NCI-H2107 treated with DMSO at 0.1 percent for 48 hours (cell line): ENCODE measurements at regions not wholly inside any gene's neighbourhood (a gene's known extent, or its start where the extent isn't known, plus 50 kb on each side); places are given as distances from the start of the nearest gene placed in this dataset.
"Not testable (repeated sequence)": the region's sequence is repeated elsewhere in the genome, so short reads cannot be mapped to it uniquely, and the experiment has no call there.

Source experiments
- DNase-seq: peaks from one replicate; lab custom pipeline; 2025; ENCODE audit not compliant: unreplicated experiment; lab: John Stamatoyannopoulos, UW

DNA sequence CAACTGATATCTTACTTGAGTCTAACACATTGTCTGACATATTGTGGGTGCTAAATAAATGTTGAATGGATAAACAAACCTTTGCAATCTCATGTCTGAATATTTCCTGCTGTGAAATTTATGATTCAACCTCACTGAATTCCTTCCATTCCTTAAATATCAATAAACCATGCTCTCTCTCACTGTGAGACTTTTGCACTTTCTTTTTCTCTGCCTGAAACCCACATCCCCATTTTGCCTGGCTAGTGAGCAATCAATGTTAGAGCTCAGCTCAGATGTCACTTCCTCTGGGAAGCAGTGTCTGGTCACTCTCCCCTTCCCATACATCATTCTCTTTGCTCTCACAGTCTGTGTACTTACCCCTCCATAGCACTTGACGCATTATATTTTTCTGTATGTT, 383.7 kb upstream of the TRPC7 start:
- no peak for DNase-seq

DNA sequence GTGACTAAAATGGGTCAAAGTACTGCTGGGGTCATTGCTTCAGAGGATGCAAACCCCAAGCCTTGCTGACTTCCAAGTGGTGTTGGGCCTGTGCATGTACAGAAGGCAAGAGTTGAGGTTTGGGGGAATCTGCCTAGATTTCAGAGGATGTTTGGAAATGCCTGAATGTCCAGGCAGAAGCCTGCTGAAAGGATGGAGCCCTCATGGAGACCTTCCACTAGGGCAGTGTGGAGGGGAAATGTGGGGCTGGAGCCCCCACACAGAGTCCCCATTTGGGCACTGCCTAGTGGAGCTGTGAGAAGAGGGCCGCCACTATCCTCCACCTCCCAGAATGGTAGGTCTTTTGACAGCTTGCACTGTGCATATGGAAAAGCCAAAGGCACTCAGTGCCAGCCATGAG, 377.7 kb upstream of the TRPC7 start:
- DNase-seq = no peak

DNA sequence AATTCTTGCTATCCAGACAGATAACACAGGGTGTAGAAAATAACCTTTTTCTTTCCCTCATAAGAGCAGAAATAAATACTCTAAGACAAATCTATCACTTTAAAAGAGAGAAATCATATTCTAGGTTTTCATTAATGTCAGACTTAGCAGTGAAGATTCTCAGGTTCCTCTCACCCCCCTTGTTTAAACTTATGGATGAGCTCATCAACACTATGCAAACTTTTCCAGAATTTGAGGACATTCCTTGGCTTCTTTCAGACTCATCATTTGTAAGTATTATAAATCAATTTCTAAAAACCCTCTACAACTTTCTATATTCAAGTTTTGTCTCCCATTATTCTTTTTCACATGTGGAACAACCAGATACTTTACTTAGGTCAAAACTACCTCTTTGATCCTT, 374.9 kb upstream of the TRPC7 start:
- no peak for DNase-seq

DNA sequence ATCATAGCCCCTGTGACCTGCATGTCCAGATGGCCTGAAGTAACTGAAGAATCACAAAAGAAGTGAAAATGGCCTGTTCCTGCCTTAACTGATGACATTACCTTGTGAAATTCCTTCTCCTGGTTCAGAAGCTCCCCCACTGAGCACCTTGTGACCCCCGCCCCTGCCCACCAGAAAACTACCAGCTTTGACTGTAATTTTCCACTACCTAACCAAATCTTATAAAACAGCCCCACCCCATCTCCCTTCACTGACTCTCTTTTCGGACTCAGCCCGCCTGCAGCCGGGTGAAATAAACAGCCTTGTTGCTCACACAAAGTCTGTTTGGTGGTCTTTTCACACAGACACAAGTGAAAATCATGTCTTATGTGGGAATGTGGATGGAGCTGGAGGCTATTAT, 373.9 kb upstream of the TRPC7 start:
- not testable (repeated sequence) for DNase-seq

DNA sequence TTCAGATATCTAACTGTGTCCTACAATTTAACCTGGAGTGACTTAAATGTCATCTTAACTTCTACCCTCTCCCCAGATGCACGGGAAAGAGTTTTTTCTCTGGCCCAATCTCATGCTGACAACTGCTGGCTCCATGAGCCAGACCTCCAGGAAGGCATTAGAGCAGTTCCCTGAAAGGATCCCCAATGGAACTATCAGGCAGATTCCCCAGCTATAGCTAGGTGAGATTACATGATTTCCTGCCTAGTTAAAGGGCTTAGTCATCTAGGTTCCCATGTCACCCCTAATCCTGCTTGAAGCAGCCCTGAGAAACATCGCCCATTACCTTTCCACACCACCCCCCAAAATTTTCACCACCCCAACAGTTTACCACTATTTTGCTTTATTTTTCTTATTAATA, 373.5 kb upstream of the TRPC7 start:
- DNase-seq = no peak

DNA sequence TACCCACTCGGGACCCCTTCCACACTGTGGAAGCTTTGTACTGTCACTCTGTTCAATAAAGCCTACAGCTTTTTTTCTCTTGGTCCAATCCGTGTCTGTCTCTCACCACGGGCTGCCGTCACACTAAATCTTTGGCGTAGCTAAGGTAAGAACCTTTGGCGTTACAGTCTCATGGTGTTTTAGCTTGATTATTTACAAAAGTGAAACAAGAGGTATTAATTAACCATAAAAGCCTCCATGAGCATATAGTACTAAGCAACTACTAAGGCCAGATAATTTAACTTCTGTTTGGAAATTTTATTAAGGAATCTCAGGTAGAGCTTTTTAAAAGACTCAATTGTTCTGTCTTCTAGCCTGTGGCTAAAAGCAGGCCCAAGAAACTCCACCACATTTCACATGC, 370.7 kb upstream of the TRPC7 start:
- no peak for DNase-seq

DNA sequence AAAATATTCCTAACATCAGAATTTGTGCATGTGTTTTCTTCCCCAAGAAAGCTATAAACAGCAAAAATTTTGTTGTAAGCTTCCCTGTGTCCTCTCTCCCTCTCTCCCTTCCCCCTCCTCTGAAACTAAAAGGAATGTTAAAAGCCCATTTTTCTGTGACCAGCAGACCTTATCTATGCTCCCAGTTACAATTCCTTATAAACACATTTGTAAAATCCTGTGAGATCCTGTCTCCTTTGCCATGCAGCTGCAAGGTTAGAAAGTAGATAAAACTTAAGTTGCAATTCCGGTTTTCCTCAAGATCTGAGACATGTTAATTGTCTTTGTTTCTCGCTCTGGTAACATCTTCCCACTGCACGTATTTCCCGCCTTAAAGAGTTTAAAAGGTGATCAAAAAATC, 370.3 kb upstream of the TRPC7 start:
- DNase-seq = not testable (repeated sequence)

DNA sequence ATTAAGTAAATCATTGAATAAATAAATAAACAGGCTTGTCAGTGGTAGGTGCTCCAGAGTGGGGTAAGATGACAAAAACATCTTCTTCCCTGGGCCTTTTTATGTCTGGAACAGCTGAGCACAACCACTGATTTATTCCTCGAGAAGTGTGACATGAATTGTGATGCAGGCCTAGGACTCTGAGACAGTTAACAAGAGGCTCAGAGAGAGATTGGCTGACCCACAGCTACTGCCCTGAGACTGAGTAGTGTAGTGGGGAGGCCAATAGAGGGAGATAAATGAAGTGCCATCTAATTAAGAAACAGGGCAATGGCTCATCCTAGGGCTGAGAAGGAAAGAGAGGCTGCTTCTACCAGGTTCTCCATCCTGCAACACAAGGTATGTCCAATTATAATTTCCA, 369.3 kb upstream of the TRPC7 start:
- no peak for DNase-seq

DNA sequence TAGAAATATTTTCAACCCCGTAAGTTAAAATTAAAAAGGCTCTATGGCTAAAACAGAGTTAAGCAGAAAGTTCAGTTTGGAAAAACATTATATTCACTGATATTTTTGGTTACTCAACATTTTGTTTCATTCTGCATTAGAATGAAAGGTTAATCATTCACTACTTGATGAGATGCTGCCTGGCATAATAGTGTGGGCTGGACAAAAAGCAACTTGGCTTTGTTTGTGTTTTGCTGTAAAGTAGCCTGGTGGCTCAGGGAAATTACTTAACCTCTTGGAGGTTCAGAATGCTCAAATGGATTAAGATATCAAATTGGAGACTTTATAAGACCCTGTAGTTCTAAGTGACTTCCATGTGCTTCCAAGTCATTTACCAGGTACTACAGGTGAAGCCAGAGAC, 367.4 kb upstream of the TRPC7 start:
- DNase-seq = no peak

DNA sequence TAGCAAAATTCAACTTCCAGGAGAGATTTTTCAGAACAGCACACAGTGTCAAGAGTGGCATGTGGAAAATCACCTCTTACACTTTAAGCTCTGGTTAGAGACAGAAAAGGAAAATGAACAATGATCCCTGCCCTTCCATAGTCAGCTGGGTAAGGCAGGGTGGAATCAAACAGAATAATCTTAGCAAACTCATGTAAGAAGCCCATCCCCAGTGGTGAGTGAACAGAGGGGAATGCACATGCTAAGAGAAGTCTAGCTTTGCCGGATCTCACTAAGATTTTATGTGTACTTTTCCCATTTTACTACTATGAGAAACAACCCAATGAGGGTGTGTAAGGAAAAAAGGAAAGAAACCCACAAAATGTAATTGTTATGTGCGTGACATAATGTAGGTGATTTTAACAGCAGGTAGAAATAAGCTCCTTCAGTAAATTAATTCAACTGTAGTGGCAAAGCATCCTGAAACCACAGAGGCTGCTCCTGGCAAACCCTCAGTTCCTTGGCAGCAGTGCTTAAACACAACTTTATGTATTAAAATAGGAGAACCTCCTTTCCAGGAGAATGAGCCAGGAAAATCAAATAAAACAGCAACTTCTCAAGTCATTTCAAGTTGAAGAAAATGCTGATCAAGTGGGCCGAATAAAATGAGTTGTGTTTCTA, 366.0 kb upstream of the TRPC7 start:
- DNase-seq = no peak

DNA sequence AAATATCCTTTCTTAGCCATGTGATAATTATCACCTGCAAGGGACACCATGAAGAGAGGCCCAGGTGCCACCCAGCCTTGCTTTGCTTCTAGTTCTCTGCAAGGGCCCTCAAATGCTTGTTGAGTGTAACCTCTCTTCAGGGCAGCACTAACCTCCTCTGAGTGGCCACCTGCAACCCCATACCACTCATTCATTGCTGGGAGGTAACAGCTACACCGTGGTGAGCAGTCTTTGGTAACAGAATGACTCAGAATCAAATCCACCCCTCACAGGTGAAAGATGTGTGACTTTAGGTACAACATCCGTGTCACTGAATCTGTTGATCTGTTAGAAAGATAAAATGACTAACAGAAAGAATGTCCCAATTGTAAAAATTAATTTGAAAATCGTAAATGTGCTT, 365.1 kb upstream of the TRPC7 start:
- no peak for DNase-seq

DNA sequence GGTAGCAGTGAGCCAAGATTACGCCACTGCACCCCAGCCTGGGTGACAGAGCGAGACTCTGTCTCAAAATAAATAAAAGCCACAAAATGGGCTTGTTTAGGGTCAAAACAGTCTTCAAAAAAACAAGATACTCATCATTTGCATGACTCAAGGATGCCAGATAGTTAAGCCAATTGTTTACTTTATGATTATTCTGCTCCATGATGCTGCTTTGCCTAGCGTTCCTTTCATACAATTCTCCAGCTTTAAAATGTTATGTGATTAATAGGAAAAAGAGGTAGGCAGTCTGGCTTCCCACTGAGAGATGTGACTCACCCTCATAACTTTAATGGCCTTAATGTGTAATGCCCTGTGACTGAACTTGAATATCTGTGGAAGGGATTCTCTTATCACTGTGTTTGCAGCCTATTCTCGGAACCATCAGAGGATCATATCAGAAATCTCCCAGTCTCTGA, 364.6 kb upstream of the TRPC7 start:
- no peak for DNase-seq

DNA sequence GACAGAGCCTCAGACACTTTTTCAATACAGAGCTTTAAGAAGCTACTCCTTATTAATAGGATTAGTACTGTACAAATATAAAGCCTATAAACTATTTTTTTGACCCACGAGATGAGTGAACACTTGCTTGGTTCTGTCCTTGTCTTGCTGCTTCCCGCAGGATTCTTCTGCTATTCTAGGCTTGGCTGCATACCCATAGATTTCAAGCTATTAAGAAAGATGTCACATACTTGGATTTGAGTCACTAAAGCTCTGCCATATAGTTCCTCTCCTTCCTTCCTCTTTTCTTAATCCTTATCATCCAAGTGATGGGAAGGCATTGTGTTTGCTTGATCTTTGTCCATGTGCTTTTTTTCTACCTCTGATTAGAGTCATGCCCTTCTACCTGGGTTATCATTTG, 361.2 kb upstream of the TRPC7 start:
- DNase-seq = no peak

DNA sequence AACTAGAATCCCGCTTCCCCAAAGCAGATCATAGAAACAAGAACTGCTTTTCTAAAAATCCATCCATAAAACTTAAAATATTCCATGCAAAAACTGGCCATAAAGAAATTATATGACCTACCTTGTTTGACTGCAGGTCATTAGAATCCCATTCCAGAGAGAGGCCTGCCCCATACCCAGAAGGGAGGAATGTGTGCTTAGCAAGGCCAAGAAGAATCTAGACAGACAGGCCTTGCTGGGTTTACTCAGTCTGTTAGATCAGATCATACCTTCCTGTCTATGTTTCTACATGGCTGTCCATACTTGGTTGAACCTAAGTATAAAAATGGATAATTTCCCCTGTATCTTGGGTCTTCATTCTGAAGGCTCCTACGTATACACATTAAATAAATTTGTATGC, 358.8 kb upstream of the TRPC7 start:
- no peak for DNase-seq

DNA sequence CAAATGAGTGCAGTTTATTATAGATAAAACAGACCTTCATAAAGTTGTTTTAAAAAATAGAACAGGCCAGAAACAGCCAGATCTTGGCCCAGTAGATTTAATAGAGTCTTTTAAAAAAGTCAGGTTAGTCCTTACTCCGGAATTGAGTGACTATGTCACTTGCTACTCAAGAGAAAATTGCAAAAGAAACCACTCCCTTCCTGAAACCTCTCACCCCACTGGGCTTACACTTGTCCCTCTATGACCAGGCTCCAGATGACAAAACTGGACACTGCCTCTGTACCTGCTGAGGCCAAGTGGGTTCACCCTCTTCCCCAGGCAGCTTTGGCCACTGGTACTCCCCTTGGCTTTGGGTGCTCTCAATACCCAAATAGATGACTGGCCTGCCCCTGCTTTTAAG, 357.2 kb upstream of the TRPC7 start:
- DNase-seq = no peak

DNA sequence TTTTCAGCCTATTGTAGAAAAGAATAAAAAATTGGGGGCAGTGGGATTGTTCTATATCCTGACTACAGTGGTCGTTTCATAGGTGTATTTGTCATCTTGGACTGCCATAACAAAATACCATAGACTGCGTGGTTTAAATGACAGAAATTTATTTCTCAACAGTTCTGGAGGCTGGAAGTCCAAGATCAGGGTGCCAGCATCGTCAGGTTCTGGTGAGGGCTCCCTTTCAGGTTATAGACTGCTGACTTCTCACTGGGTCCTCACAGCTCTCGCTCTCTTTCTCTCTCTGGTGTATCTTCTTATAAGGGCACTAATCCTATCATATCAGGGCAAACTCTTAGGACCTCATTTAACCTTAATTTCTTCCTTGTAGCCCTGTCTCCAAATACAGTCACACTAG, 356.7 kb upstream of the TRPC7 start:
- DNase-seq = no peak

DNA sequence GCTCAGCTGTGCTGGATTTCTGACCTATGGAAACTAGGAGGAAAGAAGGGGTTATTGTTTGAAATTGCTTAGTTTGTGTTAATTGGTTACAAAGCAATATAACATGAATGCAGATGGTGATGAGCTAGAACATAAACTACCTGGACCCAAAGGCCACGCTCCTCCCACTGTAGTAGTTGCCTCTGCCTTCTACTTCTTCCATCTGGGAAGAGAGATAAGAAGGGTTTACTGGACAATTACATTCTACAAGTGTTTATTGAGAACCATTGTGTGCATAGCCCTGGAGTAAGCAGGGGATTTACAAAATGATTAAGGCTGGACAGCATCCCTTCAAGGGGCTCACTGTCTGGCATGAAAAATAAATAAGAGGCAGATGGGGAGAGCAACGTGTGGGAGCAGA, 355.3 kb upstream of the TRPC7 start:
- DNase-seq = no peak

DNA sequence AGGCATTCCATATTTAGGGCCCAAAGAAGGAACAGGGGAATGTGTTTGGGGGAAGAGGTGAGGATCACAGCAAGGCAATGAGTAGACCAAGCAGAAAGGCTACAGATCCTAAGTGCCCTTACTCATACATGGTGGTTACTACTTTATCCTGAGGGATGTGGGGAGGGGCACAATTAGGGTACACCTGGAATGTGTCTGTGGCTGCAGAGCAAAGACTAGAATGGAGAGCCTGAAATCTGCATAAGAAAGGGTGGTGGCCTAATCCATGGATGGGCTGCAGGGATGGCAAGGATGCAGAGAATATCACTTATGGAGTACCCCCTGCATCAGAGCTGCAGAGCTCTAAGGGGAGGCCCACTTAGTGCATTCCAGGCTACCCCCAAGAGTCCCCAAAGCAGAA, 352.6 kb upstream of the TRPC7 start:
- no peak for DNase-seq

DNA sequence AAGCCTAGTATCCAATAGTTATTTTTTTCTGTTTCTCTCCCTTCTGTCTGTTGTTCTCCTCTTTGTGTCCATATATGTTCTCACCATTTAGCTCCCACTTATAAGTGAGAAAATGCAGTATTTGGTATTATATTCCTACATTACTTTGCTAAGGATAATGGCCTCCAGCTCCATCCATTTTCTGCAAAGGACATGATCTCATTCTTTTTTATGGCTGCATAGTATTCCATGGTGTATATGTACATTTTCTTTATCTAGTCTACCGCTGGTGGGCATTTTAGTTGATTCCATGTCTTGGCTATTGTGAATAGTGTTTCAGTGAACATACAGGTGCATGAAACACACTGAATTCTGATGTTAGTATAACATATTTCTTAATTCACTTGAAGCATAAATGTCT, 348.9 kb upstream of the TRPC7 start:
- no peak for DNase-seq

DNA sequence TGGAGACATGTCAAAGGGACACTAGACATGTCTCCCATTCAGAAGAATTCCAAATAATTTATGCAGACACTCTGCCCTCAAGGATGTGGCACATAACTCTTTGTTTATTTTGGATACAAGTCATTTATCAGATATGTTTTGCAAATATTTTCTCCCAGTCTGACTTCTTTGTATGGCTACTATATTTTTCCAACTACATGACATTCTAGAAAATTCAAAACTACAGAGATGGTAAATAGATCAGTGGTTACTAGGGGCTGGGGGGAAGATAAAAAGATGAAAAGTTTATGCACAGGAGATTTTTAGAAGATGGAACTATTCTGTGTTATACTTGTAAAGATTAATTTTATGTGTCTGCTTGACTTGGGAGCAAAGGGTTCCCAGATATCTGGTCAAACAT, 347.3 kb upstream of the TRPC7 start:
- no peak for DNase-seq

DNA sequence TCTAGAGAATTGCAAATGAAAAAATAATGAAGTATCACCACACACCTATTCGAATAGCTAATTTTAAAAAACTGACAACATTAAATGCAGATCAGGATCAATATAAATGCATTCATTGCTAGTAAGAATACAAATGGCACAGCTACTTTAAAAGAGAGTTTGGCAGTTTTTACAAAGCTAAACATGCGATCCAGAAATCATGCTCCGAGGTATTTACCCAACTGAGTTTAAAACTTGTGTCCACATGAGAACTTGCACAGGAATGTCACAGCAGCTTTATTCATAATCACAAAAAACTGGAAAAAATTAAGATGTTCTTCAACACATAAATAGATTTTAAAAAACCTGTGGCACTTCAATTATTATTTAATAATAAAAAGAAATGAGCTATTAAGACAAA, 345.5 kb upstream of the TRPC7 start:
- DNase-seq = no peak

DNA sequence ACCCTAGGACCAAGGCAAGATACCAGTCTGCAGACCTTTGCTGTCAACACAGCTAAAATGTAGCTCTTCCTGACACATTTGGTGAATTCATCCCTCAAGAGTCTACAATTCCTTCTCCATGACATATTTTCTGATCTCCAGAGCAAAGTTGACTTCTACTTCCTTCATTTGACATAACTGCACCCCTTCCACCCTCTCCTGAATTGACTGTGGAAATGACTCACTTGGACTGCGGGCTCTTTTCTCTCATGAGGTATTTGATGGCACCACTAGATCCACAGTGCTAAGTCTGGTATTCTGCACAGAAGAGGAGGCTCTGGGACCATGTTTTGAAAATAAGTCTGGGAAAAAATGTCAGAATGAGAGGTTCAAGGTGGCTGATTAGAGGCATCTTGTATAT, 338.4 kb upstream of the TRPC7 start:
- no peak for DNase-seq

DNA sequence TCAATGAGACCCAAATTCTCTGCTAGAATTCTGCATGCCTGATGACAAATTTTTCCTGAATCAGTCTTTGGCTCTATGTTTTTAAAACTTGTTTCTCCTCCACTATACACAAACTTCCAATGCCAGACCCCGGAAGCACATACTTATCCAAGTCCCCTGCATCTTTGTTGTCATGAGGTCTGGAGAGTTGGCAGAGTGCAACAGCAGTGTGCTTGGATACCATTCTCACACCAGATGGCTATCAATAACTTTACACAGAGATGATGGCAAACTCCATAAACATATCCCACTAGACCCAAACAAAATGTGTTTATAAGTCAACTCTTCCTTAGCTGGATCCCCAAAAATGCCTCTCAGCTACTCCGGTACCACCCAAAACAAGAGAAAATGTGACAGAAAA, 337.7 kb upstream of the TRPC7 start:
- no peak for DNase-seq

DNA sequence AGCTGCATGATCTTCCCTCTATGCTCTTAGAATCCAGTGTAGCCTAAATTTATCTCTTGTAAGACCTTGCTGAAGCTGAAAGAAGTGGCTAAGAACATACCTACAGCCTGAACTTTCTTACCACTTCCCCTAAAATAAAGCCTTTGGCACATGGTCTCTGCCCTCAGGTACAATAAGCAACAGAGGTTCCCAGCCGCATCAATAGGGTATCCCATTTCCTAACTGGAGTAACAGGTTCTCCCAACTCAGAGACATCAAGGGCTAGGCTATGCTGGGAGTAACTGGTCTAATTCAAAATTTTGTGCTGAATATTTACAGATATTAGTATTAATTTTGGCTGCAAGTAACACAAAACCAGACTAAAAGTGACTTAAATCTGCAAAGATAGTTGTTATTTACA, 335.8 kb upstream of the TRPC7 start:
- DNase-seq = no peak
